ENCODE measurements at regions not wholly inside any gene's neighbourhood (a gene's known extent, or its start where the extent isn't known, plus 50 kb on each side); places are given as distances from the start of the nearest gene placed in this dataset.

- no peak for TF ChIP-seq CTCF (IDR thresholded peaks at IDR 0.05)
- no peak for TF ChIP-seq POLR2A (IDR thresholded peaks at IDR 0.05)
Observed at GRCh38 chr6:93059911-93060310, 359.4 kb downstream of the EPHA7 start.
